AG09309 (cell line): ENCODE measurements at regions not wholly inside any gene's neighbourhood (a gene's known extent, or its start where the extent isn't known, plus 50 kb on each side); places are given as distances from the start of the nearest gene placed in this dataset.

Experiments
- DNase-seq: peaks from one replicate; pipeline ENCODE4 v3.0.0-alpha.2; 2010; ENCODE audit warnings: low read depth
- H3K4me3 ChIP-seq: 2 replicates; pipeline ENCODE4 v1.5.1; 2011; ENCODE audit warnings: mild to moderate bottlenecking, low read depth, low read length, moderate library complexity; ENCODE audit not compliant: control insufficient read depth
- TF ChIP-seq, protein P1 (sequence below): IDR thresholded peaks from 2 replicates; pipeline ENCODE4 v1.5.1; 2011; ENCODE audit warnings: mild to moderate bottlenecking, low read depth, low read length, inconsistent platforms; ENCODE audit not compliant: insufficient read depth, control insufficient read depth; ENCODE audit errors: missing control alignments

DNA sequence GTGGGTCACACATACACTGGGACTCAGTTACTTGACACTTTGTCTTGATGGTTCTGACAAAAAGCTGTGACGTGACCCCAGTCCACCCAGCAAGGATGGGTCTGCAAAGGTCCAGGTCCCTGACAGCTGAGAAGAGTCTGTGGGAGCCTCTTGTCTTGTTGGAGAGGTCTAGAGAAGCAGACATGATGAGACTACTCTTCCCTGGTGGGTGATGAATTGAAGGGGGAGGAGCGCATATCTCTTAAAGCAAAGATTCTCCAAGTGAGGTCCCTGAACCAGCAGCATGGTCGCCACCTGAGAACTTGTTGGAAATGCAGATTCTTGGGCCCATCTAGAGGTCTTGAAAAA is 78.5 kb upstream of the MEDAG start:
- no peak overlapping the region for H3K4me3 ChIP-seq
- TF ChIP-seq, protein P1, sequence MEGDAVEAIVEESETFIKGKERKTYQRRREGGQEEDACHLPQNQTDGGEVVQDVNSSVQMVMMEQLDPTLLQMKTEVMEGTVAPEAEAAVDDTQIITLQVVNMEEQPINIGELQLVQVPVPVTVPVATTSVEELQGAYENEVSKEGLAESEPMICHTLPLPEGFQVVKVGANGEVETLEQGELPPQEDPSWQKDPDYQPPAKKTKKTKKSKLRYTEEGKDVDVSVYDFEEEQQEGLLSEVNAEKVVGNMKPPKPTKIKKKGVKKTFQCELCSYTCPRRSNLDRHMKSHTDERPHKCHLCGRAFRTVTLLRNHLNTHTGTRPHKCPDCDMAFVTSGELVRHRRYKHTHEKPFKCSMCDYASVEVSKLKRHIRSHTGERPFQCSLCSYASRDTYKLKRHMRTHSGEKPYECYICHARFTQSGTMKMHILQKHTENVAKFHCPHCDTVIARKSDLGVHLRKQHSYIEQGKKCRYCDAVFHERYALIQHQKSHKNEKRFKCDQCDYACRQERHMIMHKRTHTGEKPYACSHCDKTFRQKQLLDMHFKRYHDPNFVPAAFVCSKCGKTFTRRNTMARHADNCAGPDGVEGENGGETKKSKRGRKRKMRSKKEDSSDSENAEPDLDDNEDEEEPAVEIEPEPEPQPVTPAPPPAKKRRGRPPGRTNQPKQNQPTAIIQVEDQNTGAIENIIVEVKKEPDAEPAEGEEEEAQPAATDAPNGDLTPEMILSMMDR, result no peak
- DNase-seq, result no peak

- no peak for DNase-seq
- no peak overlapping the region for H3K4me3 ChIP-seq
- TF ChIP-seq, protein P1, result no peak
Observed at GRCh38 chr13:30829145-30829832, 76.8 kb upstream of the MEDAG start.

DNA sequence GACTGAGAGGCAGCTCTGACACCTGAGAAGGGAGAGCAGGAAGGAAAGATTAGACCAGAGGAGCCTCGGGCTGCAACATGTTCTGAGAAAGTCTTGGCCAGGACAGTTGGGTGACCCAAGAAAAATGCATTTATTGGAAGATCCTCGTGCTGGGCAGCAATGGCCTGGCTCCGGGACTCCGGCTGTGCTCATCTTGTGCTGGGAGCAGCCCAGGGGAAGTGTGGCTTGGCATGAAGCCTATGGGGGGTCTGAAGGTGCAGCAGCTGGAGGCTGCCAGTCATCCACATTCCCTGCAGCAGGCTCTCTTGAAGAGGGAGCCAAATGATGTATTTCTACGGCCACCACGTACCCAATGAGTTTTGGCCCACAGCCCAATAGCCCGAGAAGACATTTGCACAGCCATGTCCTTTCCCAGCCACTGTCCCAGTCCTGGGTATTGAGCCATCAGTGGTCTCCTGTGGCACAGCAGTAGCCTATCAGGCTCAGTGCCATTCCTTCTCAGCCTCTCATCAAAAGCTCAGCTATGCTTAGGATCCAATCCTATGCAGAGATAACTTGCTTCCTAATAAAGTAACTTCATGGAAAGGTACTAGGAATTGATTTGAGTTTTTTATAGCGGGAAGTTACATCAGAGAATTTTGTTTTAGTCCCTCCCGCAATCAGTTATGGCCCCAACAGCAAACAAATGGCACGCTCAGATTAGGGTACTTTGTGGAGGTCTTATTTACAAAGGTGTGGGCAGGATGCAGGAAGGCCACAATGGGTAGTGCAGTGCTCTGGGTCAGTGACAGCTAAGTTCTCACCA is 76.0 kb upstream of the MEDAG start:
- TF ChIP-seq, protein P1, result no peak
- no peak for DNase-seq

DNA sequence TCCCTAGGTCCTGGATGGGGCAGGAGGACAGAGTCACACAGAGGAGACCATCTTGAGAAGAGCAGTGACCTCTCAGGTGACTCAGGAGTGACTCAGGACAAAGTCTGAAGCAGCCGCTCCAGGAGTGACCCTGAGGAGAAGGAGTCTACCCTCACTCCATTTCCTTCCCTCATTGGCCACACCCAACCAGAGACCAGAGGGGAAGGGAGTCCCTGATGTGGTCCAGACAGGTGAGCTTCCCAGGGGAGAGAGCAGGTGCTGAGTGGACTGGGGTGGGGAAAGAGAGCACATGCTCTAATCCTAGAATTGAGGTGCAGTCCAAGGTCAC is 75.5 kb upstream of the MEDAG start:
- TF ChIP-seq, protein P1, result no peak
- no peak for DNase-seq

More for the DNA sequence above, 76.0 kb upstream of the MEDAG start:
- H3K4me3 ChIP-seq, result no peak overlapping the region

GRCh38 chr13:30831515-30831914 is 74.6 kb upstream of the MEDAG start:
- no peak overlapping the region for H3K4me3 ChIP-seq
- TF ChIP-seq, protein P1, result no peak
- DNase-seq, result no peak

More for the DNA sequence above, 75.5 kb upstream of the MEDAG start:
- no peak overlapping the region for H3K4me3 ChIP-seq

DNA sequence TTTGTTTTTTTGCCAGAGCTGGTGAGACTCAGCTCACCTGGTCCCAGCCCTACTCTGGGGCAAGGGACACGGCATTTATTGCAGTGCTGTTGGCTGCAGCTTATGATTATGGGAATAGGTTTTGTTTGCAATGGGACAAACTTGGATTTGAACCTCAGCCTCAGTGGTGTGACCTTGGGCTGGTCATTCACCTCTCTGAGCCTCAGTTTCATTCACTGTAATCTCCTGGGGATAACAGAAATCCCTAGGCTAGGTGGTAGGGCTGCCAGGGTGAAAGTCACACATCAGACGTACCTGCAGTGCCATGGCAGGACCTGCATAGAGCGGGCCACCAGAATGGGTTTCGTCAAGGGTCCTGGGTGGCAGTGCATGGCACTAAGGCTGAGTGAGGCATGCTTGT is 73.7 kb upstream of the MEDAG start:
- no peak for DNase-seq
- TF ChIP-seq, protein P1, result no peak
- no peak overlapping the region for H3K4me3 ChIP-seq

GRCh38 chr13:30832845-30833332 is 73.2 kb upstream of the MEDAG start:
- H3K4me3 ChIP-seq, result no peak overlapping the region
- DNase-seq, result no peak
- TF ChIP-seq, protein P1, result no peak
